Mammary epithelial cell (primary cell): ENCODE measurements at regions not wholly inside any gene's neighbourhood (a gene's known extent, or its start where the extent isn't known, plus 50 kb on each side); places are given as distances from the start of the nearest gene placed in this dataset.

ENCODE experiments used
- CTCF ChIP-seq, 2 donors: IDR thresholded peaks in 1 of 2; conservative IDR thresholded peaks in 1 of 2; 2 replicates each; pipeline ENCODE4 v1.5.1; 2011 to 2012; ENCODE audit warnings: inconsistent platforms in 2 of 2, low read length in 2 of 2, mild to moderate bottlenecking in 2 of 2, control low read depth in 1 of 2, low read depth in 1 of 2; ENCODE audit not compliant: insufficient read depth in 1 of 2; ENCODE audit errors: extremely low read depth in 1 of 2
- EZH2 ChIP-seq: IDR thresholded peaks from 2 replicates; pipeline ENCODE4 v1.6.1; 2012; ENCODE audit warnings: low read length, inconsistent platforms, borderline replicate concordance

DNA sequence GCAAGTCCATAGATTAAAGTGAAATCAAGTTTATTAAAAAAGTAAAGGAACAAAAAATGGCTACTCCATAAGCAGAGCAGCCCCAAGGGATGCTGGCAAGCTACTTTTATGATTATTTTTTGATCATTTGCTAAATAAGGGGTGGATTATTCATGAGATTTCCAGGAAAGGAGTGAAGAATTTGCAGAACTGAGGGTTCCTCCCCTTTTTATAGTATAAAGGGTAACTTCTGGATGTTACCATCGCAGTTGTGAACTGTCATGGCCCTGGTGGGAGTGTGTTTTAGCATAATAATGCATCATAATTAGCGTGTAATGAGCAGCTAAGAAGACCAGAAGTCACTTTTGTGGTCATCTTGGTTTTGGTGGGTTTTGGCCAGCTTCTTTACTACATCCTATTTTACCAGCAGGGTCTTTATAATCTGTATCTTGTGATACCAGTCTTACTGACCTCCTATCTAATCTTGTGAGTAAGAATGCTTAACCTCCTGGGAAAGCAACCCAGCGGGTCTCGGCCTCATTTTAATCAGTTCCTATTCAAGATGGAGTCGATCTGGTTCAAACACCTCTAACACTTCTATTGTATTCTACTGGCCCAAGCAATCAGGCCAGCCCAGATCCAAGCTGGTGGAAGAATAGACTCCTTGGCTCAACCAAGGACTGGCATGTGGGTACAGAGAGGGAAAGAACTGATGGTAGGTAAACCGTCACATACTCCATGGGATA lies 87.9 kb upstream of the NPSR1 start:
- TF ChIP-seq CTCF (conservative IDR thresholded peaks at IDR 0.05 in 1 of 2, IDR thresholded peaks at IDR 0.05 in 1 of 2; ENCODE audit: extremely low read depth in 1 of 2, insufficient read depth in 1 of 2, low read depth in 1 of 2, low read length in 2 of 2) (no peak), EZH2 (no peak)
